Small intestine (tissue), 7 donors: ENCODE measurements at regions not wholly inside any gene's neighbourhood (a gene's known extent, or its start where the extent isn't known, plus 50 kb on each side); places are given as distances from the start of the nearest gene placed in this dataset.
"Not testable (repeated sequence)": the region's sequence is repeated elsewhere in the genome, so short reads cannot be mapped to it uniquely, and the experiment has no call there.

ENCODE experiments used
- DNase-seq, 2 donors: peaks; one replicate each; pipeline versions ENCODE4 v3.0.0 to v3.0.0-alpha.2; 2013
- FAIRE-seq: peaks from 2 replicates; lab custom pipeline; 2012; peaks lifted over from hg19 to GRCh38; lab: Jason Lieb, UNC
- H3K27ac ChIP-seq, 3 donors: one replicate each; pipeline ENCODE4 v1.5.1; 2013; ENCODE audit warnings: low read length in 2 of 3, mild to moderate bottlenecking in 2 of 3, control low read depth in 1 of 3, inconsistent platforms in 1 of 3, low read depth in 1 of 3, moderate library complexity in 1 of 3
- H3K27me3 ChIP-seq, 3 donors: one replicate each; pipeline ENCODE4 v1.6.1; 2013; ENCODE audit warnings: low read length in 3 of 3, inconsistent platforms in 1 of 3; ENCODE audit not compliant: control insufficient read depth in 3 of 3, insufficient read depth in 3 of 3
- H3K36me3 ChIP-seq, 3 donors: one replicate each; pipeline ENCODE4 v1.6.1; 2013; ENCODE audit warnings: low read length in 3 of 3, inconsistent platforms in 1 of 3, low read depth in 1 of 3, mild to moderate bottlenecking in 1 of 3, moderate library complexity in 1 of 3; ENCODE audit not compliant: control insufficient read depth in 3 of 3, insufficient read depth in 2 of 3
- H3K4me1 ChIP-seq, 3 donors: one replicate each; pipeline ENCODE4 v1.6.1; 2013; ENCODE audit warnings: low read length in 2 of 3, inconsistent platforms in 1 of 3, low read depth in 1 of 3, mild to moderate bottlenecking in 1 of 3, moderate library complexity in 1 of 3; ENCODE audit not compliant: control insufficient read depth in 3 of 3, insufficient read depth in 2 of 3
- H3K4me3 ChIP-seq, 3 donors: one replicate each; pipeline ENCODE4 v1.5.1; 2013; ENCODE audit warnings: low read length in 3 of 3, control low read depth in 1 of 3, inconsistent platforms in 1 of 3, low read depth in 1 of 3, mild to moderate bottlenecking in 1 of 3, moderate library complexity in 1 of 3
- H3K9me3 ChIP-seq, 2 donors: one replicate each; pipeline ENCODE4 v1.6.1; 2013; ENCODE audit warnings: low read depth in 1 of 2, low read length in 1 of 2; ENCODE audit not compliant: control insufficient read depth in 2 of 2, insufficient read depth in 1 of 2
- WGBS, 3 donors: extraction: QIAGEN DNeasy Blood & Tissue Kit; methylation state at CpG; one replicate each; pipeline ENCODE4 v1.1.7; 2013; 5-methylcytosine and 5-hydroxymethylcytosine counted together
- donor health status: healthy with polysubstance abuse.
- donor health status: control.
- donor health status: control.
- donor health status: Bipolar disorder and iron deficiency.
- donor health status: healthy.

- H3K4me3 ChIP-seq, FAIRE-seq, H3K27ac ChIP-seq, DNase-seq, H3K27me3 ChIP-seq, H3K9me3 ChIP-seq, H3K36me3 ChIP-seq, H3K4me1 ChIP-seq: not testable (repeated sequence)
- 77 to 93% (median 88%) methylated on average over 1 of the region's 1 CpG for WGBS, 3 donors
These were observed 271.7 kb upstream of the NR2F2 start for GRCh38 chr15:96058852-96059103.

GRCh38 chr15:96060591-96060990 lies 269.9 kb upstream of the NR2F2 start:
- H3K36me3 ChIP-seq, FAIRE-seq, H3K27ac ChIP-seq, H3K27me3 ChIP-seq, H3K9me3 ChIP-seq, DNase-seq, H3K4me3 ChIP-seq, H3K4me1 ChIP-seq: not testable (repeated sequence)
- WGBS, 3 donors = 80 to 87% (median 82%) methylated on average over 5 of the region's 5 CpGs

- Histone ChIP-seq H3K4me1 (peaks cover 0 to 2% (median 0%) of the 10 kb centered on the region in 3 donors), H3K27ac (peak overlapping the region in 1 of 3 donors; percentile 64), H3K9me3 (peaks cover 0 to 7% of the 10 kb centered on the region in 2 donors), H3K36me3 (no peaks in the 10 kb centered on the region), H3K27me3 (peaks cover 0 to 5% (median 0%) of the 10 kb centered on the region in 3 donors), H3K4me3 (no peak overlapping the region)
- WGBS, 3 donors = 69 to 81% (median 74%) methylated on average over 3 of the region's 3 CpGs
- FAIRE-seq (no peak), DNase-seq (peak in 1 of 2 donors; percentile 81)
These were observed 266.1 kb upstream of the NR2F2 start for GRCh38 chr15:96064351-96064756.

GRCh38 chr15:96066126-96066525 lies 264.4 kb upstream of the NR2F2 start:
- Histone ChIP-seq H3K4me3 (no peak overlapping the region), H3K27me3 (peaks cover 0 to 5% (median 0%) of the 10 kb centered on the region in 3 donors), H3K36me3 (no peaks in the 10 kb centered on the region), H3K27ac (no peak overlapping the region), H3K4me1 (peaks cover 0 to 2% (median 0%) of the 10 kb centered on the region in 3 donors), H3K9me3 (peaks cover 0 to 7% of the 10 kb centered on the region in 2 donors)
- no peak for FAIRE-seq
- 80 to 87% (median 82%) methylated on average over 4 of the region's 4 CpGs for WGBS, 3 donors
- DNase-seq = no peak

- WGBS, 3 donors = 78 to 83% (median 82%) methylated on average over 8 of the region's 8 CpGs
- Histone ChIP-seq H3K27me3 (peaks cover 0 to 5% (median 0%) of the 10 kb centered on the region in 3 donors), H3K4me3 (no peak overlapping the region), H3K27ac (no peak overlapping the region), H3K4me1 (peaks cover 0 to 2% (median 0%) of the 10 kb centered on the region in 3 donors), H3K36me3 (no peaks in the 10 kb centered on the region), H3K9me3 (peaks cover 0 to 7% of the 10 kb centered on the region in 2 donors)
- FAIRE-seq = peak; percentile 90
- no peak for DNase-seq
These were observed 263.5 kb upstream of the NR2F2 start for GRCh38 chr15:96066852-96067495.

- H3K4me3 ChIP-seq = no peak overlapping the region
- peaks cover 0 to 5% (median 0%) of the 10 kb centered on the region in 3 donors for H3K27me3 ChIP-seq
- H3K9me3 ChIP-seq = peaks cover 0 to 7% of the 10 kb centered on the region in 2 donors
- no peak for DNase-seq
- WGBS, 3 donors = 81 to 93% (median 92%) methylated on average over 2 of the region's 2 CpGs
- no peaks in the 10 kb centered on the region for H3K36me3 ChIP-seq
- no peak for FAIRE-seq
- peaks cover 0 to 2% (median 0%) of the 10 kb centered on the region in 3 donors for H3K4me1 ChIP-seq
- no peak overlapping the region for H3K27ac ChIP-seq
These were observed 262.8 kb upstream of the NR2F2 start for GRCh38 chr15:96067677-96068076.

GRCh38 chr15:96068897-96069296 lies 261.6 kb upstream of the NR2F2 start:
- FAIRE-seq (no peak), DNase-seq (no peak)
- no peaks in the 10 kb centered on the region for H3K36me3 ChIP-seq
- peaks cover 0 to 2% (median 0%) of the 10 kb centered on the region in 3 donors for H3K4me1 ChIP-seq
- no peak overlapping the region for H3K4me3 ChIP-seq
- H3K27ac ChIP-seq = no peak overlapping the region
- H3K9me3 ChIP-seq = peaks cover 0 to 5% of the 10 kb centered on the region in 2 donors
- peaks cover 0 to 5% (median 0%) of the 10 kb centered on the region in 3 donors for H3K27me3 ChIP-seq
- WGBS, 3 donors = 29 to 65% (median 49%) methylated on average over 3 of the region's 3 CpGs

GRCh38 chr15:96070636-96071035 lies 259.9 kb upstream of the NR2F2 start:
- DNase-seq (no peak), FAIRE-seq (no peak)
- no peaks in the 10 kb centered on the region for H3K4me1 ChIP-seq
- no peak overlapping the region for H3K4me3 ChIP-seq
- 77 to 86% (median 79%) methylated on average over 8 of the region's 8 CpGs for WGBS, 3 donors
- H3K27me3 ChIP-seq = peaks cover 0 to 5% (median 0%) of the 10 kb centered on the region in 3 donors
- no peak overlapping the region for H3K27ac ChIP-seq
- H3K36me3 ChIP-seq = no peaks in the 10 kb centered on the region
- peaks cover 0 to 2% of the 10 kb centered on the region in 2 donors for H3K9me3 ChIP-seq

- Histone ChIP-seq H3K27me3 (peaks cover 0 to 5% (median 0%) of the 10 kb centered on the region in 3 donors), H3K27ac (no peak overlapping the region), H3K4me1 (no peaks in the 10 kb centered on the region), H3K4me3 (no peak overlapping the region), H3K9me3 (peaks cover 0 to 2% of the 10 kb centered on the region in 2 donors), H3K36me3 (no peaks in the 10 kb centered on the region)
- WGBS, 3 donors = 76 to 90% (median 79%) methylated on average over 2 of the region's 2 CpGs
- DNase-seq (no peak), FAIRE-seq (no peak)
These were observed 257.7 kb upstream of the NR2F2 start for GRCh38 chr15:96072821-96073220.
